ENCODE measurements at regions not wholly inside any gene's neighbourhood (a gene's known extent, or its start where the extent isn't known, plus 50 kb on each side); places are given as distances from the start of the nearest gene placed in this dataset.
"Not testable (repeated sequence)": the region's sequence is repeated elsewhere in the genome, so short reads cannot be mapped to it uniquely, and the experiment has no call there.

DNA sequence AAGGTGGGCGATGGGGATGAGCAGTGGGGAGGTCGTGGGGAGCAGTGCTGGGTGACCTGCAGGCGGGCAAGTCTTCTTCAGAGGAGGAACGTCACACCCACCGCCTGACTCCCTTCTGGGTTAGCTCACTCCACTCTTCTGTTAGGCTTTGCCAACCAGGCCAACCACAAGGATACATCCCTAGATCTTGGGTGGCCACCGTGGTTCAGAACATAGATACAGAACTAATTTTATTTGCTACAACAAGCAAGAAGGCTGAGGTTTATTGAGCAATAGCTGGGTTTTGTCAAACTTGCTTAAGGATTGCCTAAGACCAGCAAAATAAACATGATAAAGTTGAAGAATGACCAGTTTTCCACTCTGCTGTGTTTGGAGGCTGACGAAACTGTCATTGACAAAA, 109.4 kb downstream of the DACT1 start:
- H3K27ac Mint-ChIP-seq (ENCODE audit: unreplicated experiment): no peak overlapping the region
- H3K4me1 Mint-ChIP-seq: peaks cover 6% of the 10 kb centered on the region
- H3K36me3 Mint-ChIP-seq (ENCODE audit: low read depth): no peaks in the 10 kb centered on the region
- no peak overlapping the region for H3K4me3 Mint-ChIP-seq
- H3K27me3 Mint-ChIP-seq (ENCODE audit: low read depth): no peaks in the 10 kb centered on the region
- DNase-seq (ENCODE audit: low read depth, low spot score): no peak
- no peaks in the 10 kb centered on the region for H3K9me3 Mint-ChIP-seq
- TF ChIP-seq, protein P1, sequence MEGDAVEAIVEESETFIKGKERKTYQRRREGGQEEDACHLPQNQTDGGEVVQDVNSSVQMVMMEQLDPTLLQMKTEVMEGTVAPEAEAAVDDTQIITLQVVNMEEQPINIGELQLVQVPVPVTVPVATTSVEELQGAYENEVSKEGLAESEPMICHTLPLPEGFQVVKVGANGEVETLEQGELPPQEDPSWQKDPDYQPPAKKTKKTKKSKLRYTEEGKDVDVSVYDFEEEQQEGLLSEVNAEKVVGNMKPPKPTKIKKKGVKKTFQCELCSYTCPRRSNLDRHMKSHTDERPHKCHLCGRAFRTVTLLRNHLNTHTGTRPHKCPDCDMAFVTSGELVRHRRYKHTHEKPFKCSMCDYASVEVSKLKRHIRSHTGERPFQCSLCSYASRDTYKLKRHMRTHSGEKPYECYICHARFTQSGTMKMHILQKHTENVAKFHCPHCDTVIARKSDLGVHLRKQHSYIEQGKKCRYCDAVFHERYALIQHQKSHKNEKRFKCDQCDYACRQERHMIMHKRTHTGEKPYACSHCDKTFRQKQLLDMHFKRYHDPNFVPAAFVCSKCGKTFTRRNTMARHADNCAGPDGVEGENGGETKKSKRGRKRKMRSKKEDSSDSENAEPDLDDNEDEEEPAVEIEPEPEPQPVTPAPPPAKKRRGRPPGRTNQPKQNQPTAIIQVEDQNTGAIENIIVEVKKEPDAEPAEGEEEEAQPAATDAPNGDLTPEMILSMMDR (conservative IDR thresholded peaks at IDR 0.05): no peak

GRCh38 chr14:58748251-58748650, 110.5 kb downstream of the DACT1 start:
- H3K36me3 Mint-ChIP-seq (ENCODE audit: low read depth); DNase-seq (ENCODE audit: low read depth, low spot score); H3K4me3 Mint-ChIP-seq; H3K27me3 Mint-ChIP-seq (ENCODE audit: low read depth); H3K4me1 Mint-ChIP-seq; H3K9me3 Mint-ChIP-seq; H3K27ac Mint-ChIP-seq (ENCODE audit: unreplicated experiment): not testable (repeated sequence)

- DNase-seq (ENCODE audit: low read depth, low spot score): no peak
- Mint-ChIP-seq H3K4me1 (no peaks in the 10 kb centered on the region), H3K36me3 (ENCODE audit: low read depth) (no peaks in the 10 kb centered on the region), H3K27me3 (ENCODE audit: low read depth) (no peaks in the 10 kb centered on the region), H3K27ac (ENCODE audit: unreplicated experiment) (no peak overlapping the region), H3K9me3 (no peaks in the 10 kb centered on the region), H3K4me3 (no peak overlapping the region)
- TF ChIP-seq, protein P1 (conservative IDR thresholded peaks at IDR 0.05): no peak
These were observed 111.4 kb downstream of the DACT1 start for GRCh38 chr14:58749066-58749669.

- no peak overlapping the region for H3K4me3 Mint-ChIP-seq
- no peak for DNase-seq (ENCODE audit: low read depth, low spot score)
- H3K27me3 Mint-ChIP-seq (ENCODE audit: low read depth): no peaks in the 10 kb centered on the region
- H3K36me3 Mint-ChIP-seq (ENCODE audit: low read depth): no peaks in the 10 kb centered on the region
- H3K4me1 Mint-ChIP-seq: peaks cover 6% of the 10 kb centered on the region
- no peaks in the 10 kb centered on the region for H3K9me3 Mint-ChIP-seq
- TF ChIP-seq, protein P1 (conservative IDR thresholded peaks at IDR 0.05): no peak
- H3K27ac Mint-ChIP-seq (ENCODE audit: unreplicated experiment): no peak overlapping the region
These were observed 112.8 kb downstream of the DACT1 start for GRCh38 chr14:58750321-58751269.

GRCh38 chr14:58751788-58752187, 114.0 kb downstream of the DACT1 start:
- no peak overlapping the region for H3K27ac Mint-ChIP-seq (ENCODE audit: unreplicated experiment)
- H3K27me3 Mint-ChIP-seq (ENCODE audit: low read depth): no peaks in the 10 kb centered on the region
- no peaks in the 10 kb centered on the region for H3K9me3 Mint-ChIP-seq
- H3K36me3 Mint-ChIP-seq (ENCODE audit: low read depth): no peaks in the 10 kb centered on the region
- no peak overlapping the region for H3K4me3 Mint-ChIP-seq
- peaks cover 14% of the 10 kb centered on the region for H3K4me1 Mint-ChIP-seq
- DNase-seq (ENCODE audit: low read depth, low spot score): no peak
- TF ChIP-seq, protein P1 (conservative IDR thresholded peaks at IDR 0.05): no peak

GRCh38 chr14:58752289-58752688, 114.5 kb downstream of the DACT1 start:
- H3K9me3 Mint-ChIP-seq: no peaks in the 10 kb centered on the region
- H3K4me1 Mint-ChIP-seq: peaks cover 15% of the 10 kb centered on the region
- H3K27me3 Mint-ChIP-seq (ENCODE audit: low read depth): no peaks in the 10 kb centered on the region
- no peak overlapping the region for H3K27ac Mint-ChIP-seq (ENCODE audit: unreplicated experiment)
- TF ChIP-seq, protein P1 (conservative IDR thresholded peaks at IDR 0.05): no peak
- H3K4me3 Mint-ChIP-seq: no peak overlapping the region
- no peaks in the 10 kb centered on the region for H3K36me3 Mint-ChIP-seq (ENCODE audit: low read depth)
- DNase-seq (ENCODE audit: low read depth, low spot score): no peak

All from neural crest cell (in vitro differentiated cells).